ENCODE measurements at regions not wholly inside any gene's neighbourhood (a gene's known extent, or its start where the extent isn't known, plus 50 kb on each side); places are given as distances from the start of the nearest gene placed in this dataset.

DNA sequence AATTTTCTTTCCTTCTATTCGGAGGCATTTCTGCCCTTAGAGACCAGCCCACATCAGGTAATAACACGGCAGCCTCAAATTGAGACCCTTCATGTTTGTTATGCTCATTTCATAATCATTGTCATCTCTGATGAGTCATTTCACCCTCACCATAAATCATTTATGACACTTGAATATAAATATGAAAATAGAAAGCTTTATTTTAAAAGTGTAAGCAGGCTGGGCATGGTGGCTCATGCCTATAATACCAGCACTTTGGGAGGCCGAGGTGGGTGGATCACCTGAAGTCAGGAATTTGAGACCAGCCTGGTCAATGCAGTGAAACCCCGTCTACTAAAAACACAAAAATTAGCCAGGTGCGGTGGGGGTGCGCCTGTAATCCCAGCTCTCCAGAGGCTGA is 57.4 kb upstream of the EGFR start:
- TF ChIP-seq, protein P1, sequence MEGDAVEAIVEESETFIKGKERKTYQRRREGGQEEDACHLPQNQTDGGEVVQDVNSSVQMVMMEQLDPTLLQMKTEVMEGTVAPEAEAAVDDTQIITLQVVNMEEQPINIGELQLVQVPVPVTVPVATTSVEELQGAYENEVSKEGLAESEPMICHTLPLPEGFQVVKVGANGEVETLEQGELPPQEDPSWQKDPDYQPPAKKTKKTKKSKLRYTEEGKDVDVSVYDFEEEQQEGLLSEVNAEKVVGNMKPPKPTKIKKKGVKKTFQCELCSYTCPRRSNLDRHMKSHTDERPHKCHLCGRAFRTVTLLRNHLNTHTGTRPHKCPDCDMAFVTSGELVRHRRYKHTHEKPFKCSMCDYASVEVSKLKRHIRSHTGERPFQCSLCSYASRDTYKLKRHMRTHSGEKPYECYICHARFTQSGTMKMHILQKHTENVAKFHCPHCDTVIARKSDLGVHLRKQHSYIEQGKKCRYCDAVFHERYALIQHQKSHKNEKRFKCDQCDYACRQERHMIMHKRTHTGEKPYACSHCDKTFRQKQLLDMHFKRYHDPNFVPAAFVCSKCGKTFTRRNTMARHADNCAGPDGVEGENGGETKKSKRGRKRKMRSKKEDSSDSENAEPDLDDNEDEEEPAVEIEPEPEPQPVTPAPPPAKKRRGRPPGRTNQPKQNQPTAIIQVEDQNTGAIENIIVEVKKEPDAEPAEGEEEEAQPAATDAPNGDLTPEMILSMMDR (IDR thresholded peaks at IDR 0.05): no peak
- TF ChIP-seq POLR2AphosphoS5 (IDR thresholded peaks at IDR 0.05): no peak
- no peak for TF ChIP-seq POLR2A (IDR thresholded peaks at IDR 0.05; ENCODE audit: low read depth)
